ENCODE measurements at regions not wholly inside any gene's neighbourhood (a gene's known extent, or its start where the extent isn't known, plus 50 kb on each side); places are given as distances from the start of the nearest gene placed in this dataset.

GRCh38 chr10:81116990-81117389 is 579.3 kb downstream of the SH2D4B start:
- TF ChIP-seq CTCF (IDR thresholded peaks at IDR 0.05) (no peak), POLR2A (IDR thresholded peaks at IDR 0.05) (no peak)
